SK-N-SH (cell line): ENCODE measurements at regions not wholly inside any gene's neighbourhood (a gene's known extent, or its start where the extent isn't known, plus 50 kb on each side); places are given as distances from the start of the nearest gene placed in this dataset.

ENCODE experiments used
- CTCF ChIA-PET: fragments of 300-600, 350-600 bp; formaldehyde crosslinking; extraction: SDS; loops from one replicate; lab custom pipeline; 2021; lab: Yijun Ruan, JAX
- POLR2A ChIA-PET: fragments of 350-600 bp; sonication (Branson Sonifier 250); formaldehyde crosslinking; extraction: SDS; loops from one replicate; lab custom pipeline; 2020; ENCODE audit warnings: antibody characterized with exemption, inconsistent platforms; lab: Yijun Ruan, JAX
- DNase-seq: peaks from one replicate; pipeline ENCODE4 v3.0.0; 2012
- H2AFZ ChIP-seq: fragments of 200-600 bp; sonication (generic); 2 replicates; pipeline ENCODE4 v1.8.1; 2016; ENCODE audit warnings: antibody characterized with exemption, mild to moderate bottlenecking, low read depth
- H3F3A ChIP-seq: fragments of 200-600 bp; sonication (generic); replicated peaks from 2 replicates; pipeline ENCODE3; 2016; ENCODE audit warnings: antibody characterized with exemption, mild to moderate bottlenecking; ENCODE audit not compliant: insufficient read depth
- H3K27ac ChIP-seq, 2 experiments: fragments of 200-500 bp in 1 of 2; fragments of 200-600 bp in 1 of 2; sonication (Bioruptor generic) in 1 of 2; sonication (generic), shearing (Covaris generic) in 1 of 2; 2 replicates each; pipeline versions ENCODE4 v1.5.1 to v1.6.1; 2014 to 2016; ENCODE audit warnings: low read depth in 2 of 2, inconsistent platforms in 1 of 2, low read length in 1 of 2, mild to moderate bottlenecking in 1 of 2, mixed read lengths in 1 of 2
- H3K27me3 ChIP-seq: fragments of 200-600 bp; sonication (generic), shearing (Covaris generic); 2 replicates; pipeline ENCODE4 v1.6.1; 2016; ENCODE audit warnings: mixed run types; ENCODE audit not compliant: insufficient read depth
- H3K36me3 ChIP-seq, 2 experiments: fragments of 200-500 bp in 1 of 2; fragments of 200-600 bp in 1 of 2; sonication (Bioruptor generic) in 1 of 2; sonication (generic) in 1 of 2; replicated peaks in 1 of 2; 2 replicates each; pipeline versions ENCODE3 to v1.5.1; 2014 to 2016; ENCODE audit warnings: low read length in 1 of 2, mild to moderate bottlenecking in 1 of 2; ENCODE audit not compliant: insufficient read depth in 2 of 2, control insufficient read depth in 1 of 2
- H3K4me1 ChIP-seq, 2 experiments: fragments of 200-500 bp in 1 of 2; fragments of 200-600 bp in 1 of 2; sonication (Bioruptor generic) in 1 of 2; sonication (generic), shearing (Covaris generic) in 1 of 2; 2 replicates each; pipeline versions ENCODE4 v1.5.1 to v1.6.1; 2014 to 2016; ENCODE audit warnings: low read depth in 1 of 2, low read length in 1 of 2, mixed run types in 1 of 2; ENCODE audit not compliant: insufficient read depth in 2 of 2, control insufficient read depth in 1 of 2
- H3K4me2 ChIP-seq: fragments of 200-600 bp; sonication (generic), shearing (Covaris generic); 2 replicates; pipeline ENCODE4 v1.6.1; 2017; ENCODE audit warnings: mixed run types
- H3K4me3 ChIP-seq, 2 experiments: fragments of 200-500 bp in 1 of 2; fragments of 200-600 bp in 1 of 2; sonication (Bioruptor generic) in 1 of 2; sonication (generic), shearing (Covaris generic) in 1 of 2; 2 replicates each; pipeline versions ENCODE4 v1.5.1 to v1.8.1; 2014 to 2016; ENCODE audit warnings: low read depth in 2 of 2, inconsistent platforms in 1 of 2, low read length in 1 of 2, mild to moderate bottlenecking in 1 of 2, mixed read lengths in 1 of 2, moderate library complexity in 1 of 2
- H3K79me2 ChIP-seq: fragments of 200-600 bp; sonication (generic); 2 replicates; pipeline ENCODE4 v1.8.1; 2017; ENCODE audit warnings: mild to moderate bottlenecking; ENCODE audit not compliant: insufficient read depth
- H3K9ac ChIP-seq: fragments of 200-600 bp; sonication (generic); 2 replicates; pipeline ENCODE4 v1.6.1; 2017; ENCODE audit warnings: mixed run types
- H3K9me2 ChIP-seq: fragments of 200-600 bp; sonication (generic); 2 replicates; pipeline ENCODE4 v1.6.1; 2017; ENCODE audit warnings: mixed run types
- H3K9me3 ChIP-seq: fragments of 200-600 bp; sonication (generic); 2 replicates; pipeline ENCODE4 v1.6.1; 2017; ENCODE audit warnings: mixed run types, mild to moderate bottlenecking, moderate library complexity
- H4K20me1 ChIP-seq: fragments of 200-600 bp; sonication (generic); 2 replicates; pipeline ENCODE4 v1.6.1; 2017; ENCODE audit warnings: mild to moderate bottlenecking, mixed run types; ENCODE audit not compliant: insufficient read depth
- CHD2 ChIP-seq: fragments of 150-350 bp; IDR thresholded peaks from 2 replicates; pipeline ENCODE4 v1.6.1; 2018; ENCODE audit warnings: low read length; ENCODE audit not compliant: partially characterized antibody
- CTCF ChIP-seq: fragments of 200-600 bp; sonication (generic); IDR thresholded peaks from 2 replicates; pipeline ENCODE4 v1.6.1; 2017; ENCODE audit warnings: antibody characterized with exemption, mild to moderate bottlenecking, moderate library complexity
- ELF1 ChIP-seq: IDR thresholded peaks from 2 replicates; pipeline ENCODE4 v1.4.0; 2012
- EP300 ChIP-seq, 2 experiments: IDR thresholded peaks; 2 replicates each; pipeline versions ENCODE4 v1.4.0 to v1.6.1; 2012; ENCODE audit warnings: borderline replicate concordance in 1 of 2, low read depth in 1 of 2, low read length in 1 of 2
- EZH2phosphoT487 ChIP-seq: fragments of 200-600 bp; sonication (generic); IDR thresholded peaks from 2 replicates; pipeline ENCODE4 v1.6.1; 2017; ENCODE audit warnings: low read depth, mixed run types, mild to moderate bottlenecking, antibody characterized with exemption, moderate library complexity, borderline replicate concordance
- GATA2 ChIP-seq: sonication (generic); formaldehyde crosslinking; IDR thresholded peaks from 2 replicates; pipeline ENCODE4 v1.5.0; 2020; ENCODE audit warnings: mild to moderate bottlenecking, missing genetic modification reagents
- IRF3 ChIP-seq: fragments of 150-350 bp; IDR thresholded peaks from 2 replicates; pipeline ENCODE4 v1.6.1; 2016; ENCODE audit warnings: mild to moderate bottlenecking, low read depth, low read length
- JUND ChIP-seq: IDR thresholded peaks from 2 replicates; pipeline ENCODE4 v1.4.0; 2012
- MAX ChIP-seq: IDR thresholded peaks from 2 replicates; pipeline ENCODE4 v1.4.0; 2012; ENCODE audit warnings: low read depth
- NFIC ChIP-seq: IDR thresholded peaks from 2 replicates; pipeline ENCODE4 v1.4.0; 2012; ENCODE audit warnings: borderline replicate concordance
- PBX3 ChIP-seq: IDR thresholded peaks from 2 replicates; pipeline ENCODE4; 2012
- POLR2AphosphoS5 ChIP-seq: IDR thresholded peaks from 2 replicates; pipeline ENCODE4 v1.6.1; 2012; ENCODE audit warnings: low read depth, low read length
- RAD21 ChIP-seq: IDR thresholded peaks from 2 replicates; pipeline ENCODE4 v1.6.1; 2012; ENCODE audit warnings: mild to moderate bottlenecking, low read length
- RCOR1 ChIP-seq: fragments of 150-350 bp; IDR thresholded peaks from 2 replicates; pipeline ENCODE4 v1.6.1; 2017; ENCODE audit warnings: antibody characterized with exemption, low read length
- RFX5 ChIP-seq: IDR thresholded peaks from 2 replicates; pipeline ENCODE4 v1.6.1; 2012; ENCODE audit warnings: mild to moderate bottlenecking, improper control_type of control experiment, low read length
- TAF1 ChIP-seq: IDR thresholded peaks from 2 replicates; pipeline ENCODE4 v1.6.1; 2012; ENCODE audit warnings: low read depth, mild to moderate bottlenecking, low read length, moderate library complexity, borderline replicate concordance
- TCF12 ChIP-seq: IDR thresholded peaks from 2 replicates; pipeline ENCODE4 v1.4.0; 2012
- YY1 ChIP-seq: IDR thresholded peaks from 2 replicates; pipeline ENCODE4 v1.4.0; 2012; ENCODE audit warnings: low read depth, mild to moderate bottlenecking
- WGBS: methylation state at CpG from one replicate; pipeline ENCODE4 v1.1.6; 2017; ENCODE audit warnings: low lambda C conversion rate; 5-methylcytosine and 5-hydroxymethylcytosine counted together
- TF ChIP-seq, protein P1 (sequence below): IDR thresholded peaks from 2 replicates; pipeline ENCODE4 v1.4.0; 2012; ENCODE audit warnings: low read depth, borderline replicate concordance

GRCh38 chr5:20654746-20655145 lies 666.7 kb upstream of the CDH18 start:
- Histone ChIP-seq H3K27me3 (no peaks in the 10 kb centered on the region), H2AFZ (no peak overlapping the region), H3K27ac (no peak overlapping the region), H3K4me1 (no peaks in the 10 kb centered on the region), H3K4me2 (no peak overlapping the region), H3F3A (no peaks in the 10 kb centered on the region), H3K9ac (no peak overlapping the region), H4K20me1 (no peaks in the 10 kb centered on the region), H3K9me3 (peaks cover 5% of the 10 kb centered on the region; the same call in 1 of the 2 replicates), H3K79me2 (no peaks in the 10 kb centered on the region), H3K36me3 (no peaks in the 10 kb centered on the region), H3K9me2 (no peaks in the 10 kb centered on the region), H3K4me3 (no peak overlapping the region)
- no peak for TF ChIP-seq MAX
- no peak for TF ChIP-seq NFIC
- TF ChIP-seq YY1 = no peak
- no peak for TF ChIP-seq JUND
- TF ChIP-seq EP300 (IDR thresholded peaks at IDR 0.05; ENCODE audit: borderline replicate concordance in 1 of 2, low read depth in 1 of 2, low read length in 1 of 2) = no peak
- no peak for TF ChIP-seq PBX3
- TF ChIP-seq CTCF = no peak
- no peak for TF ChIP-seq TCF12
- TF ChIP-seq RAD21 = no peak
- TF ChIP-seq RCOR1 = no peak
- TF ChIP-seq ELF1 = no peak
- TF ChIP-seq, protein P1, sequence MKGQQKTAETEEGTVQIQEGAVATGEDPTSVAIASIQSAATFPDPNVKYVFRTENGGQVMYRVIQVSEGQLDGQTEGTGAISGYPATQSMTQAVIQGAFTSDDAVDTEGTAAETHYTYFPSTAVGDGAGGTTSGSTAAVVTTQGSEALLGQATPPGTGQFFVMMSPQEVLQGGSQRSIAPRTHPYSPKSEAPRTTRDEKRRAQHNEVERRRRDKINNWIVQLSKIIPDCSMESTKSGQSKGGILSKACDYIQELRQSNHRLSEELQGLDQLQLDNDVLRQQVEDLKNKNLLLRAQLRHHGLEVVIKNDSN = no peak
- no peak for TF ChIP-seq POLR2AphosphoS5
- TF ChIP-seq TAF1 = no peak
- no peak for TF ChIP-seq IRF3
- no peak for DNase-seq
- 9% methylated on average over 2 of the region's 2 CpGs for whole genome bisulfite sequencing
- POLR2A ChIA-PET = no interaction called here
- CTCF ChIA-PET = no interaction called here

DNA sequence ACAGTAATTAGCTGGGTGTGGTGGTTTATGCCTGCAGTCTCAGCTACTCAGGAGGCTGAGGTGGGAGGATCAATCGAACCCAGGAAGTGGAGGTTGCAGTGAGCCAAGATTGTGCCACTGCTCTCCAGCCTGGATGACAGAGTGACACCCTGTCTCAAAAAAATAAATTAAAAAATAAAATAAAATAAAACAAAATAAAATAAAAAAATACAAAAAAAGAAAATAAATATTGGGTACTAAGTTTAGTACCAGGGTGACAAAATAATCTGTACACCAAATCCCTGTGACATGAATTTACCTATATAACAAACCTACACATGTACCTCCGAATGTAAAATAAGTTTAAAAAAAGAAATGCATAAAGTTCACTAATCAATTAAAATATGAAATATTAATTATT lies 666.0 kb upstream of the CDH18 start:
- WGBS = 4% methylated on average over 2 of the region's 2 CpGs
- no peaks in the 10 kb centered on the region for H3K79me2 ChIP-seq

More for the DNA sequence above, 666.0 kb upstream of the CDH18 start:
- H3F3A ChIP-seq = no peaks in the 10 kb centered on the region
- no peaks in the 10 kb centered on the region for H3K4me1 ChIP-seq
- TF ChIP-seq CTCF = no peak
- no peak for TF ChIP-seq MAX
- TF ChIP-seq RFX5 = no peak
- TF ChIP-seq EZH2phosphoT487 = no peak
- TF ChIP-seq GATA2 (CRISPR knock-in tag) = no peak
- no peak for TF ChIP-seq EP300 (IDR thresholded peaks at IDR 0.05; ENCODE audit: borderline replicate concordance in 1 of 2, low read depth in 1 of 2, low read length in 1 of 2)
- no peak for TF ChIP-seq CHD2
- TF ChIP-seq POLR2AphosphoS5 = no peak
- no peak for TF ChIP-seq JUND
- no peaks in the 10 kb centered on the region for H3K27me3 ChIP-seq
- H3K9me2 ChIP-seq = no peaks in the 10 kb centered on the region
- H3K4me2 ChIP-seq = no peak overlapping the region
- CTCF ChIA-PET = no interaction called here
- no peak for DNase-seq
- no peak overlapping the region for H3K4me3 ChIP-seq
- peaks cover 5% of the 10 kb centered on the region; the same call in 1 of the 2 replicates for H3K9me3 ChIP-seq
- no peaks in the 10 kb centered on the region for H3K36me3 ChIP-seq
- H2AFZ ChIP-seq = no peak overlapping the region
- H3K27ac ChIP-seq = no peak overlapping the region
- no peaks in the 10 kb centered on the region for H4K20me1 ChIP-seq
- H3K9ac ChIP-seq = no peak overlapping the region
- POLR2A ChIA-PET = no interaction called here
